ENCODE measurements at regions not wholly inside any gene's neighbourhood (a gene's known extent, or its start where the extent isn't known, plus 50 kb on each side); places are given as distances from the start of the nearest gene placed in this dataset.
"Not testable (repeated sequence)": the region's sequence is repeated elsewhere in the genome, so short reads cannot be mapped to it uniquely, and the experiment has no call there.

DNA sequence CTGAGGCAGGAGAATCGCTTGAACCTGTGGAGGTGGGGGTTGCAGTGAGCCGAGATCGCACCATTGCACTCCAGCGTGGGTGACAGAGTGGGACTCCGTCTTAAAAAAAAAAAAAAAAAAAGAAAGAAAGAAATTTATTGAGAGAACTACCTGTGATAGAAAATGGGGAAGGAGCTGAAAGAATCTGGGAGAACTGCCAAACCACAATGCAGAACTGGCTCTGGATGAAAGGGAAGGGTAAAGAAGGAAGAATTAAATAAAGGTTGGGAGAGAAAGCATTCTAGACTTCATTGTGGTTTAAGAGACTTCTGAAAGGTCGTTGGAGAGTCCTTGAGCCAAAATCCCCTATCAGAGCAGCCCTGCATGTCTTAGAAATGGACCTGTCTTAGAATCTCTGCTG, 567.9 kb upstream of the HTR2C start:
- Histone ChIP-seq H4K20me1 (ENCODE audit: insufficient read depth, low read length, poor library complexity, severe bottlenecking) (no peaks in the 10 kb centered on the region), H3K79me2 (ENCODE audit: insufficient read depth, low read length) (no peaks in the 10 kb centered on the region), H3K4me3 (ENCODE audit: low read length, poor library complexity, severe bottlenecking) (no peak overlapping the region), H3K9ac (ENCODE audit: low read depth, low read length, poor library complexity, severe bottlenecking) (no peak overlapping the region), H3F3A (ENCODE audit: low read depth) (no peaks in the 10 kb centered on the region), H2AFZ (ENCODE audit: low read length) (no peak overlapping the region), H3K4me2 (ENCODE audit: low read depth, low read length, poor library complexity, severe bottlenecking) (no peak overlapping the region), H3K9me3 (ENCODE audit: insufficient read depth, low read depth, low read length) (no peaks in the 10 kb centered on the region), H3K27me3 (ENCODE audit: insufficient read depth, low read length, poor library complexity, severe bottlenecking) (no peaks in the 10 kb centered on the region), H3K36me3 (ENCODE audit: insufficient read depth, low read length) (no peaks in the 10 kb centered on the region), H3K4me1 (ENCODE audit: insufficient read depth, low read length, poor library complexity, severe bottlenecking) (no peaks in the 10 kb centered on the region), H3K9me2 (replicated peaks; ENCODE audit: low read depth, low read length) (no peaks in the 10 kb centered on the region)
- TF ChIP-seq, protein P1, sequence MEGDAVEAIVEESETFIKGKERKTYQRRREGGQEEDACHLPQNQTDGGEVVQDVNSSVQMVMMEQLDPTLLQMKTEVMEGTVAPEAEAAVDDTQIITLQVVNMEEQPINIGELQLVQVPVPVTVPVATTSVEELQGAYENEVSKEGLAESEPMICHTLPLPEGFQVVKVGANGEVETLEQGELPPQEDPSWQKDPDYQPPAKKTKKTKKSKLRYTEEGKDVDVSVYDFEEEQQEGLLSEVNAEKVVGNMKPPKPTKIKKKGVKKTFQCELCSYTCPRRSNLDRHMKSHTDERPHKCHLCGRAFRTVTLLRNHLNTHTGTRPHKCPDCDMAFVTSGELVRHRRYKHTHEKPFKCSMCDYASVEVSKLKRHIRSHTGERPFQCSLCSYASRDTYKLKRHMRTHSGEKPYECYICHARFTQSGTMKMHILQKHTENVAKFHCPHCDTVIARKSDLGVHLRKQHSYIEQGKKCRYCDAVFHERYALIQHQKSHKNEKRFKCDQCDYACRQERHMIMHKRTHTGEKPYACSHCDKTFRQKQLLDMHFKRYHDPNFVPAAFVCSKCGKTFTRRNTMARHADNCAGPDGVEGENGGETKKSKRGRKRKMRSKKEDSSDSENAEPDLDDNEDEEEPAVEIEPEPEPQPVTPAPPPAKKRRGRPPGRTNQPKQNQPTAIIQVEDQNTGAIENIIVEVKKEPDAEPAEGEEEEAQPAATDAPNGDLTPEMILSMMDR (conservative IDR thresholded peaks at IDR 0.05; ENCODE audit: low read length): no peak

DNA sequence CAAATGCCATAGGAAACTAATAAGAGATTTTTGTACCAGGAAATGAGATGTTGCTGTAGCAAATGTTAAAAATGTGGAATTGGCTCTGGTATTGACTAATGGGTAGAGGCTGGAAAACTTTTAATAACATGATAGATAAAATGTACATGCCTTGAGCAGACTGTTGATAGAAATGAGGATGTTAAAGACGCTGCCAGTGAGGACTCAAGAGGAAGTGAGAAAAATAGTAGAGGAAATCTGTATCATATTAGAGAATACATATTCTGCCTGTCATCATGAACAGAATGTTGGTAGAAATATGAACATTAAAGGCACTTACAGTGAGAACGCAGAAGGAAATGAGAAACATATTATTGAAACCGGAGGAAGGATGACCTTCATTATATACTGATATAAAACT, 577.2 kb upstream of the HTR2C start:
- H3K9me2 ChIP-seq (replicated peaks; ENCODE audit: low read depth, low read length): no peaks in the 10 kb centered on the region
- H3K79me2 ChIP-seq (ENCODE audit: insufficient read depth, low read length): no peaks in the 10 kb centered on the region
- TF ChIP-seq EZH2phosphoT487 (IDR thresholded peaks at IDR 0.05; ENCODE audit: borderline replicate concordance): no peak
- TF ChIP-seq, protein P1 (conservative IDR thresholded peaks at IDR 0.05; ENCODE audit: low read length): no peak
- H3K27me3 ChIP-seq (ENCODE audit: insufficient read depth, low read length, poor library complexity, severe bottlenecking): no peaks in the 10 kb centered on the region
- no peaks in the 10 kb centered on the region for H4K20me1 ChIP-seq (ENCODE audit: insufficient read depth, low read length, poor library complexity, severe bottlenecking)
- H3K9me3 ChIP-seq (ENCODE audit: insufficient read depth, low read depth, low read length): no peaks in the 10 kb centered on the region
- H3K36me3 ChIP-seq (ENCODE audit: insufficient read depth, low read length): no peaks in the 10 kb centered on the region
- no peak overlapping the region for H3K4me2 ChIP-seq (ENCODE audit: low read depth, low read length, poor library complexity, severe bottlenecking)
- no peak overlapping the region for H3K9ac ChIP-seq (ENCODE audit: low read depth, low read length, poor library complexity, severe bottlenecking)
- H3K4me3 ChIP-seq (ENCODE audit: low read length, poor library complexity, severe bottlenecking): no peak overlapping the region
- H3K4me1 ChIP-seq (ENCODE audit: insufficient read depth, low read length, poor library complexity, severe bottlenecking): no peaks in the 10 kb centered on the region
- H3F3A ChIP-seq (ENCODE audit: low read depth): no peaks in the 10 kb centered on the region
- H2AFZ ChIP-seq (ENCODE audit: low read length): no peak overlapping the region

DNA sequence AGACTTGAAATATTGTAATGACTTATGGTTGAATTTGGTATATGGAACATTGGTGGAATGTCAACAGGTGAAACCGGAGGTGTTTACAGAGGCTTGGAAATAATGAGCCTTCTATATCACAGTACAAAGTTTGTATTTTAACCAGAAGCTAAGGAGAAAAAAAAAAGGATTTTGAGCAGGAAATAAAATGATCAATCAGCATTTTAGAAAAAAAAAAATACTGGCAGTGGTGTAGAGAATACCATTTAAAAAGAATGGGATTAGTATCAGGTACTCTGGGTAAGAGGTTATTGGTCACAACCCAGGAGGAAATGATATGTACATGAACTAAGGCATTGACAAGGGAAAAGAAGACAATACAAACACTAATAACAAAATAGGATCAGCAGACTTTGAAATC, 587.1 kb upstream of the HTR2C start:
- H3K4me2 ChIP-seq (ENCODE audit: low read depth, low read length, poor library complexity, severe bottlenecking): no peak overlapping the region
- no peaks in the 10 kb centered on the region for H3K27me3 ChIP-seq (ENCODE audit: insufficient read depth, low read length, poor library complexity, severe bottlenecking)
- no peaks in the 10 kb centered on the region for H3K9me2 ChIP-seq (replicated peaks; ENCODE audit: low read depth, low read length)
- H2AFZ ChIP-seq (ENCODE audit: low read length): no peak overlapping the region
- no peak overlapping the region for H3K4me3 ChIP-seq (ENCODE audit: low read length, poor library complexity, severe bottlenecking)
- no peaks in the 10 kb centered on the region for H3K4me1 ChIP-seq (ENCODE audit: insufficient read depth, low read length, poor library complexity, severe bottlenecking)
- H3K79me2 ChIP-seq (ENCODE audit: insufficient read depth, low read length): no peaks in the 10 kb centered on the region
- no peaks in the 10 kb centered on the region for H3K9me3 ChIP-seq (ENCODE audit: insufficient read depth, low read depth, low read length)
- no peaks in the 10 kb centered on the region for H4K20me1 ChIP-seq (ENCODE audit: insufficient read depth, low read length, poor library complexity, severe bottlenecking)
- H3K9ac ChIP-seq (ENCODE audit: low read depth, low read length, poor library complexity, severe bottlenecking): no peak overlapping the region
- H3F3A ChIP-seq (ENCODE audit: low read depth): no peaks in the 10 kb centered on the region
- H3K36me3 ChIP-seq (ENCODE audit: insufficient read depth, low read length): no peaks in the 10 kb centered on the region
- TF ChIP-seq EZH2phosphoT487 (IDR thresholded peaks at IDR 0.05; ENCODE audit: borderline replicate concordance): no peak
- TF ChIP-seq, protein P1 (conservative IDR thresholded peaks at IDR 0.05; ENCODE audit: low read length): no peak

DNA sequence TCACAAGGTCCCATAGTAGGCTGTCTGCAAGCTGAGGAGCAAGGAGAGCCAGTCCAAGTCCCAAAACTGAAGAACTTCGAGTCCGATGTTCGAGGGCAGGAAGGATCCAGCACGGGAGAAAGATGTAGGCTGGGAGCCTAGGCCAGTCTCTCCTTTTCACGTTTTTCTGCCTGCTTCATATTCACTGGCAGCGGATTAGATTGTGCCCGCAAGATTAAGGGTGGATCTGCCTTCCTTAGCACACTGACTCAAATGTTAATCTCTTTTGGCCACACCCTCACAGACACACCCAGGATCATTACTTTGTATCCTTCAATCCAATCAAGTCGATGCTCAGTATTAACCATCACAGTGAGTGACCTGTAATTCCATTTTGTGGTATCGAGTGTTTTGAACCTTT, 592.2 kb upstream of the HTR2C start:
- not testable (repeated sequence) for H3K9me3 ChIP-seq (ENCODE audit: insufficient read depth, low read depth, low read length); H2AFZ ChIP-seq (ENCODE audit: low read length); H3K4me2 ChIP-seq (ENCODE audit: low read depth, low read length, poor library complexity, severe bottlenecking); H3K9ac ChIP-seq (ENCODE audit: low read depth, low read length, poor library complexity, severe bottlenecking); H3K4me3 ChIP-seq (ENCODE audit: low read length, poor library complexity, severe bottlenecking); H3K27me3 ChIP-seq (ENCODE audit: insufficient read depth, low read length, poor library complexity, severe bottlenecking); H3K9me2 ChIP-seq (replicated peaks; ENCODE audit: low read depth, low read length); H3K79me2 ChIP-seq (ENCODE audit: insufficient read depth, low read length); H3F3A ChIP-seq (ENCODE audit: low read depth); H4K20me1 ChIP-seq (ENCODE audit: insufficient read depth, low read length, poor library complexity, severe bottlenecking); H3K36me3 ChIP-seq (ENCODE audit: insufficient read depth, low read length); H3K4me1 ChIP-seq (ENCODE audit: insufficient read depth, low read length, poor library complexity, severe bottlenecking)

DNA sequence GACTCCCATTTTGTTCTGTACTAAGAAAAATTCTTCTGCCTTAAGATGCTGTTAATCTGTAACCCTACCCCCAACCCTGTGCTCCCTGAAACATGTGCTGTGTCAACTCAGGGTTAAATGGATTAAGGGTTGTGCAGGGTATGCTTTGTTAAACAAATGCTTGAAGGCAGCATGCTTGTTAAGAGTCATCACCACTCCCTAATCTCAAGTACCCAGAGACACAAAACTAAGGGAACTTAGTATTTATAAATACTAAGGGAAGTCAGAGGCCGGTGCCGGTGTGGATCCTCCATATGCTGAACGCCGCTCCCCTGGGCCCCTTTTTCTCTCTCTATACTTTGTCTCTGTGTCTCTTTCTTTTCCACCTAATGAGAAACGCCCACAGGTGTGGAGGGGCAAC, 593.2 kb upstream of the HTR2C start:
- not testable (repeated sequence) for H3K4me2 ChIP-seq (ENCODE audit: low read depth, low read length, poor library complexity, severe bottlenecking); H3K79me2 ChIP-seq (ENCODE audit: insufficient read depth, low read length); H3K9ac ChIP-seq (ENCODE audit: low read depth, low read length, poor library complexity, severe bottlenecking); H3K9me3 ChIP-seq (ENCODE audit: insufficient read depth, low read depth, low read length); H3K9me2 ChIP-seq (replicated peaks; ENCODE audit: low read depth, low read length); H3K36me3 ChIP-seq (ENCODE audit: insufficient read depth, low read length); H3K27me3 ChIP-seq (ENCODE audit: insufficient read depth, low read length, poor library complexity, severe bottlenecking); H2AFZ ChIP-seq (ENCODE audit: low read length); H3F3A ChIP-seq (ENCODE audit: low read depth); H3K4me1 ChIP-seq (ENCODE audit: insufficient read depth, low read length, poor library complexity, severe bottlenecking); H3K4me3 ChIP-seq (ENCODE audit: low read length, poor library complexity, severe bottlenecking); H4K20me1 ChIP-seq (ENCODE audit: insufficient read depth, low read length, poor library complexity, severe bottlenecking)
